GM12875 (cell line): ENCODE measurements at regions not wholly inside any gene's neighbourhood (a gene's known extent, or its start where the extent isn't known, plus 50 kb on each side); places are given as distances from the start of the nearest gene placed in this dataset.

Source experiments
- H3K4me3 ChIP-seq: one replicate; pipeline ENCODE4 v1.5.1; 2011; ENCODE audit warnings: low read depth, low read length, control low read depth
- TF ChIP-seq, protein P1 (sequence below): IDR thresholded peaks from 2 replicates; pipeline ENCODE4 v1.5.1; 2011; ENCODE audit warnings: low read depth, mild to moderate bottlenecking, control low read depth, inconsistent platforms, low read length, moderate library complexity, borderline replicate concordance; ENCODE audit not compliant: insufficient read depth

DNA sequence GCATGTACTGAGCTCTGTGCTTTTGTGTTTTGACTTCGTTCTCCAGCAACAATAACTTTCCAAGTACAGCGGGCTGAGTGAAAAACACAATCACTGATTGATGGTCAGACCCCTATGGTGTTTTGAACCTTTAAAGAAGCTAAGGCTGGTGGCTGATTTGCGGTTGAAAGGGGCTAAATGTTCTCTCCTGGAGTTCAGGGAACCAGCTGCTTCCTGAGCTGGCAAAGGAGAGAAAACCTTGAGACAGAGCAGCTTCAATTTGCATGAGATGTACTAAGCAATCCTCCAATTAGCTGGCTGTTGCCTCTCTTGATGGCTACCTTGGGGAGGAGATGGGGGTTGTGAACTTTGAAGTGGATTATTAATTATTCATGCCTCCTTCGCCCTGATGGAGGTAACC, 546.7 kb upstream of the SEL1L start:
- no peak overlapping the region for H3K4me3 ChIP-seq
- TF ChIP-seq, protein P1, sequence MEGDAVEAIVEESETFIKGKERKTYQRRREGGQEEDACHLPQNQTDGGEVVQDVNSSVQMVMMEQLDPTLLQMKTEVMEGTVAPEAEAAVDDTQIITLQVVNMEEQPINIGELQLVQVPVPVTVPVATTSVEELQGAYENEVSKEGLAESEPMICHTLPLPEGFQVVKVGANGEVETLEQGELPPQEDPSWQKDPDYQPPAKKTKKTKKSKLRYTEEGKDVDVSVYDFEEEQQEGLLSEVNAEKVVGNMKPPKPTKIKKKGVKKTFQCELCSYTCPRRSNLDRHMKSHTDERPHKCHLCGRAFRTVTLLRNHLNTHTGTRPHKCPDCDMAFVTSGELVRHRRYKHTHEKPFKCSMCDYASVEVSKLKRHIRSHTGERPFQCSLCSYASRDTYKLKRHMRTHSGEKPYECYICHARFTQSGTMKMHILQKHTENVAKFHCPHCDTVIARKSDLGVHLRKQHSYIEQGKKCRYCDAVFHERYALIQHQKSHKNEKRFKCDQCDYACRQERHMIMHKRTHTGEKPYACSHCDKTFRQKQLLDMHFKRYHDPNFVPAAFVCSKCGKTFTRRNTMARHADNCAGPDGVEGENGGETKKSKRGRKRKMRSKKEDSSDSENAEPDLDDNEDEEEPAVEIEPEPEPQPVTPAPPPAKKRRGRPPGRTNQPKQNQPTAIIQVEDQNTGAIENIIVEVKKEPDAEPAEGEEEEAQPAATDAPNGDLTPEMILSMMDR, result no peak

DNA sequence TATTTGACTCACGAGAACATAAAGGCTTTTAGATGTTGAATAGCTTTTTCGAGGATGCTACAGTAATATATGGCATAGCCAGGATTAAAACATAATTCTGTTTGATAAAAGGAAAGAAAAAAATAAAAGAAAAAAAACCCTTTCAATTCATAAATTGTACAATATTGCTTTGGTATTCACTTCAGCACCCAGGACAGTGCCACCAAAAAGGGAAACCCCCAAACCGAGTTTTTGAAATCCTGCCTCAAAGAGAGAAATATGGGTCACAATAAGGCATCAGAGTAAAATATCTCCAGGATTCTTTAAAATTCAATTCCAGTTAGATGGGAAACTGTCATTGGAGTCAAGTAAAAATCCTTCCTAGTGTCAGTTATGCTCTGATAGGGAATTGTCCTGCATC, 551.2 kb upstream of the SEL1L start:
- TF ChIP-seq, protein P1, result no peak
- H3K4me3 ChIP-seq, result no peak overlapping the region

DNA sequence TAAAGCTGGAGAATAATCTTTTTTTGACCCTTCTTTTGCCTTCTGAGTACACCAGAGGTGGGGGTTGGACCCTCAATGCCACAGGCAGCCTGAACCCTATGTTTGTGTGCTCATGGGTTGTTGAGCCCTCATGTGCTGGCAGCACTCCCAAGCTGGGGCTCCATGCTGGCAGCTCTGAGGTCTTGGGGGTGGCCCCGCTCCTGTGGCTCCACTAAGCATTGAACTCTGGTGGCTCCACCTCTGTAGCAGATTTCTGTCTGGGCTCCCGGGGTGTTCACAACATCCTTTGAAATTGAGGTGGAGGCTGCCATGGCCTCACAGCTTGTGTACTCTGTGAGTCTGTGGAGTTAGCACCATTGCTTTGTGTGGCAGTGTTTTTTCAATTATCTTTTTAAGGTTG, 557.4 kb upstream of the SEL1L start:
- TF ChIP-seq, protein P1, result no peak
- H3K4me3 ChIP-seq, result no peak overlapping the region

DNA sequence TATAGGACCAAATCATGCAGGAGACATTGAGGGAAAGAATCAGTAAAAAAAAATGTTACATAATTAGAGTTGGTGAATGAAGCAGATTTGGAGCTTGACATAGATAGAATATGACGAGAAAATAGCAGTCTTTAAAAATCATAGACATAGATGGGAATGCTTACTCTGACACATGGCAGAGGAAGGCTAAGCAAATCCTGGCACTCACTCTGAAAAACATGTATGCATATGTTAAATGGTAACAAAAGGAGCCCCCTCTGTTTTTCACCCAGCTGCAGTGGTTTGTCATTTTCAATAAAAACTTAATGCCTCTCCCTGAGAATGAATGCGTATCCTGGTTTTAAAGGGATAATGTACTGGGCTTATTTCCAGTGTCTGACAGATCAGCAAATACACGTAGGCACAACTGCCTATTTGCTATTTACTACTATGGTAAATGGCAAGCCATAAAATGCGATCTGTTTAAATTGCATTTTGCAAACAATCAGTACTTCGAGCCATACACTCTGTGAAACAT, 561.2 kb upstream of the SEL1L start:
- H3K4me3 ChIP-seq, result no peak overlapping the region
- TF ChIP-seq, protein P1, result no peak

DNA sequence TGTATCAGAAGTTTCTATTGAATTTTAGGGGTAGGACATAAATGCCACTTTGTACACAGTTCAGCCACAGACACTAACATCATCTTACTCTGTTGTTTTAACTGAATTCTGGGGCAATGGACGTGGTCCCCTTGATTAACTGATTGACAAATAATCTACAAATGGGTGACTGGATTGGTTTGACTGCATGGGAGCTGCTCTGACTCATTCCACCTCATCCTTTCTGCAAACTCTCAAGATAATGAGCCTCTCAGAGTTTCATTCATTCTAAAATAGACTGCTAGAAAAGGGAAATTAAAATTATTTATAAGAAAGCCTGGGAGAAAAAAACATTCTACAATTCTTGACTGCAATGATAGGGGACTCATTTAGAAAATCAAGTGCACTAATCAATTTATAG, 570.4 kb upstream of the SEL1L start:
- TF ChIP-seq, protein P1, result no peak
- H3K4me3 ChIP-seq, result no peak overlapping the region

DNA sequence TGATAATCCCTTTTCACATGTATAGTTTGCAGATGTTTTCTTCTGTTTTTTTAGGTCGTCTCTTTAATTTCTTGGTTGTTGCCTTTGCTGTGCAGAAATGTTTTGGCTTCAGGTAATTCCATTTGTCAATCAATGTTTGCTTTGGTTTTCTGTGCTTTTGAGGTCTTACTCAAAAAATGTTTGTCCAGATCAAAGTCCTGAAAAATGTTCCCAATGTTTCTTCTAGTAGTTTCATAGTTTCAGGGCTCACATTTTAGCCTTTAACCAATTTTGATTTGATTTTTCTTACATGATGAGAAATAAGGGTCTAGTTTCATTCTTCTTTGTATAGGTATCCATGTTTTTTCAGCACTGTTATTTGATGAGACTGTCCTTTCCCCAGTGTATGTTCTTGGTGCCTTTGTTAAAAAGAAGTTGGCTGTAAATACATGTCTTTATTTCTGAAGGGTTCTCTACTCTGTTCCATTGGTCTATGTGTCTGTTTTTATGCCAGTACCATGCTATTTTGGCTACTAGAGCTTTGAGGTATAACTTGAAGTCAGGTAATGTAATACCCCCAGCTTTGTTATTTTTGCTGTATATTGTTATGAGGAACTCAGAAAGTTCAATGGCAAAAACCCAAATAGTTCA, 578.7 kb upstream of the SEL1L start:
- TF ChIP-seq, protein P1, result no peak

DNA sequence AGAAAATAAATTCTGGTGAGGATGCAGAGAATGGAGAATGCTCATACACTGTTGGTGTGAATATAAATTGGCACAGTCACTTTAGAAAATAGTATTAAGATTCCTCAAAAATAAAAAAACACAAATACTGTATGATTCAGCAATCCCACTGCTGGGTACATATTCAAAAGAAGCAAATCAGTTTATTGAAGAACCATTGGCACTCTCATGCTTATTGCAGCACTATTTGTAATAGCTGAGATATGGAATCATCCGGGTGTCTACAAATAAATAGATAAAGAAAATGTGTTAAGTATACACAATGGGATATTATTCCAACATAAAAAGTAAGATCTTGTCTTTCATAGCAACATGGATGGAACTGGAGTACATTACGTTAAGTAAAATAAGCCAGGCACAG, 579.4 kb upstream of the SEL1L start:
- TF ChIP-seq, protein P1, result no peak
- no peak overlapping the region for H3K4me3 ChIP-seq

More for the DNA sequence above, 578.7 kb upstream of the SEL1L start:
- no peak overlapping the region for H3K4me3 ChIP-seq
